ENCODE measurements at regions not wholly inside any gene's neighbourhood (a gene's known extent, or its start where the extent isn't known, plus 50 kb on each side); places are given as distances from the start of the nearest gene placed in this dataset.
"Not testable (repeated sequence)": the region's sequence is repeated elsewhere in the genome, so short reads cannot be mapped to it uniquely, and the experiment has no call there.

- DNase-seq (ENCODE audit: low spot score): no peak
Observed at GRCh38 chr15:25249236-25250010, 189.4 kb downstream of the UBE3A start.

GRCh38 chr15:25250011-25250596 lies 188.7 kb downstream of the UBE3A start:
- DNase-seq (ENCODE audit: low spot score): no peak

- peak; percentile 4 for DNase-seq (ENCODE audit: low spot score)
Observed at GRCh38 chr15:25250906-25251622, 187.8 kb downstream of the UBE3A start.

GRCh38 chr15:25251700-25252390 lies 187.0 kb downstream of the UBE3A start:
- DNase-seq (ENCODE audit: low spot score): peak; percentile 5

GRCh38 chr15:25253048-25253973 lies 185.5 kb downstream of the UBE3A start:
- DNase-seq (ENCODE audit: low spot score): not testable (repeated sequence)

GRCh38 chr15:25268166-25268565 lies 170.7 kb downstream of the UBE3A start:
- DNase-seq (ENCODE audit: low spot score): no peak
